Activated naive CD8-positive, alpha-beta T cell treated with anti-CD3 and anti-CD28 coated beads for 36 hours (primary cell): ENCODE measurements at regions not wholly inside any gene's neighbourhood (a gene's known extent, or its start where the extent isn't known, plus 50 kb on each side); places are given as distances from the start of the nearest gene placed in this dataset.
"Not testable (repeated sequence)": the region's sequence is repeated elsewhere in the genome, so short reads cannot be mapped to it uniquely, and the experiment has no call there.

Experiments used
- DNase-seq: peaks from one replicate; pipeline ENCODE4 v3.0.0; 2021
- H3K27ac Mint-ChIP-seq: one replicate; pipeline ENCODE4 v1.8.0; 2022; ENCODE audit warnings: mild to moderate bottlenecking, moderate library complexity, mixed read lengths
- H3K27me3 Mint-ChIP-seq: one replicate; pipeline ENCODE4 v1.8.0; 2022; ENCODE audit warnings: mild to moderate bottlenecking, mixed read lengths
- H3K36me3 Mint-ChIP-seq: one replicate; pipeline ENCODE4 v1.8.0; 2021; ENCODE audit warnings: mild to moderate bottlenecking, mixed read lengths
- H3K4me1 Mint-ChIP-seq: one replicate; pipeline ENCODE4 v1.8.0; 2021; ENCODE audit warnings: mixed read lengths
- H3K4me3 Mint-ChIP-seq: one replicate; pipeline ENCODE4 v1.8.0; 2022; ENCODE audit warnings: mild to moderate bottlenecking, moderate library complexity, mixed read lengths
- H3K9me3 Mint-ChIP-seq: one replicate; pipeline ENCODE4 v1.8.0; 2022; ENCODE audit warnings: mixed read lengths

GRCh38 chr2:240237609-240238174 lies 97.2 kb upstream of the OTOS start:
- H3K27me3 Mint-ChIP-seq = peaks cover 17% of the 10 kb centered on the region
- H3K4me1 Mint-ChIP-seq = no peaks in the 10 kb centered on the region
- H3K4me3 Mint-ChIP-seq = no peak overlapping the region
- no peaks in the 10 kb centered on the region for H3K9me3 Mint-ChIP-seq
- H3K36me3 Mint-ChIP-seq = no peaks in the 10 kb centered on the region
- DNase-seq = no peak
- H3K27ac Mint-ChIP-seq = no peak overlapping the region

GRCh38 chr2:240238201-240238600 lies 97.7 kb upstream of the OTOS start:
- Mint-ChIP-seq H3K4me1 (no peaks in the 10 kb centered on the region), H3K27ac (no peak overlapping the region), H3K27me3 (peaks cover 17% of the 10 kb centered on the region), H3K9me3 (no peaks in the 10 kb centered on the region), H3K36me3 (no peaks in the 10 kb centered on the region), H3K4me3 (no peak overlapping the region)
- no peak for DNase-seq

GRCh38 chr2:240238786-240239185 lies 98.3 kb upstream of the OTOS start:
- no peak for DNase-seq
- Mint-ChIP-seq H3K27ac (no peak overlapping the region), H3K36me3 (no peaks in the 10 kb centered on the region)

GRCh38 chr2:240239325-240239724 lies 98.9 kb upstream of the OTOS start:
- no peaks in the 10 kb centered on the region for H3K4me1 Mint-ChIP-seq
- no peak overlapping the region for H3K27ac Mint-ChIP-seq
- no peak for DNase-seq
- peaks cover 19% of the 10 kb centered on the region for H3K27me3 Mint-ChIP-seq
- H3K4me3 Mint-ChIP-seq = no peak overlapping the region
- H3K9me3 Mint-ChIP-seq = no peaks in the 10 kb centered on the region
- no peaks in the 10 kb centered on the region for H3K36me3 Mint-ChIP-seq

More at GRCh38 chr2:240238786-240239185, 98.3 kb upstream of the OTOS start:
- H3K4me1 Mint-ChIP-seq = no peaks in the 10 kb centered on the region
- no peaks in the 10 kb centered on the region for H3K9me3 Mint-ChIP-seq
- H3K4me3 Mint-ChIP-seq = no peak overlapping the region
- H3K27me3 Mint-ChIP-seq = peaks cover 17% of the 10 kb centered on the region

GRCh38 chr2:240240017-240240734 lies 99.7 kb upstream of the OTOS start:
- Mint-ChIP-seq H3K27me3 (peaks cover 24% of the 10 kb centered on the region), H3K9me3 (no peaks in the 10 kb centered on the region), H3K4me3 (no peak overlapping the region), H3K4me1 (no peaks in the 10 kb centered on the region), H3K36me3 (no peaks in the 10 kb centered on the region), H3K27ac (no peak overlapping the region)
- no peak for DNase-seq

- DNase-seq = no peak
- no peaks in the 10 kb centered on the region for H3K4me1 Mint-ChIP-seq
- H3K4me3 Mint-ChIP-seq = no peak overlapping the region
- H3K36me3 Mint-ChIP-seq = no peaks in the 10 kb centered on the region
- H3K9me3 Mint-ChIP-seq = no peaks in the 10 kb centered on the region
- no peak overlapping the region for H3K27ac Mint-ChIP-seq
- H3K27me3 Mint-ChIP-seq = peaks cover 28% of the 10 kb centered on the region
Measured at GRCh38 chr2:240240781-240241180, 100.3 kb upstream of the OTOS start.

GRCh38 chr2:240241572-240241971 lies 101.1 kb upstream of the OTOS start:
- Mint-ChIP-seq H3K4me3 (no peak overlapping the region), H3K9me3 (no peaks in the 10 kb centered on the region), H3K36me3 (no peaks in the 10 kb centered on the region), H3K27me3 (peaks cover 34% of the 10 kb centered on the region), H3K4me1 (no peaks in the 10 kb centered on the region), H3K27ac (no peak overlapping the region)
- no peak for DNase-seq

- not testable (repeated sequence) for H3K36me3 Mint-ChIP-seq, H3K27ac Mint-ChIP-seq, DNase-seq, H3K4me3 Mint-ChIP-seq, H3K4me1 Mint-ChIP-seq, H3K9me3 Mint-ChIP-seq
- peaks cover 34% of the 10 kb centered on the region for H3K27me3 Mint-ChIP-seq
Measured at GRCh38 chr2:240243049-240243448, 102.6 kb upstream of the OTOS start.

GRCh38 chr2:240244543-240244942 lies 104.1 kb upstream of the OTOS start:
- no peak overlapping the region for H3K4me3 Mint-ChIP-seq
- H3K27ac Mint-ChIP-seq = no peak overlapping the region
- H3K36me3 Mint-ChIP-seq = no peaks in the 10 kb centered on the region
- H3K9me3 Mint-ChIP-seq = no peaks in the 10 kb centered on the region
- no peak for DNase-seq
- no peaks in the 10 kb centered on the region for H3K4me1 Mint-ChIP-seq
- peaks cover 25% of the 10 kb centered on the region for H3K27me3 Mint-ChIP-seq

GRCh38 chr2:240245184-240245583 lies 104.7 kb upstream of the OTOS start:
- DNase-seq = no peak
- Mint-ChIP-seq H3K27me3 (peaks cover 25% of the 10 kb centered on the region), H3K36me3 (no peaks in the 10 kb centered on the region), H3K9me3 (no peaks in the 10 kb centered on the region), H3K4me3 (no peak overlapping the region), H3K4me1 (no peaks in the 10 kb centered on the region), H3K27ac (no peak overlapping the region)

- Mint-ChIP-seq H3K36me3 (no peaks in the 10 kb centered on the region), H3K27me3 (peaks cover 25% of the 10 kb centered on the region), H3K4me1 (no peaks in the 10 kb centered on the region), H3K9me3 (no peaks in the 10 kb centered on the region), H3K4me3 (no peak overlapping the region), H3K27ac (no peak overlapping the region)
- DNase-seq = no peak
Measured at GRCh38 chr2:240245706-240246105, 105.2 kb upstream of the OTOS start.

GRCh38 chr2:240246173-240246820 lies 105.8 kb upstream of the OTOS start:
- Mint-ChIP-seq H3K36me3 (no peaks in the 10 kb centered on the region), H3K27me3 (peaks cover 23% of the 10 kb centered on the region), H3K4me3 (no peak overlapping the region), H3K9me3 (no peaks in the 10 kb centered on the region), H3K27ac (no peak overlapping the region), H3K4me1 (no peaks in the 10 kb centered on the region)
- no peak for DNase-seq

GRCh38 chr2:240247241-240247867 lies 106.9 kb upstream of the OTOS start:
- Mint-ChIP-seq H3K4me1 (no peaks in the 10 kb centered on the region), H3K4me3 (no peak overlapping the region), H3K27me3 (peaks cover 17% of the 10 kb centered on the region), H3K27ac (no peak overlapping the region), H3K36me3 (no peaks in the 10 kb centered on the region), H3K9me3 (no peaks in the 10 kb centered on the region)
- no peak for DNase-seq

- no peak for DNase-seq
- H3K36me3 Mint-ChIP-seq = no peaks in the 10 kb centered on the region
- H3K4me3 Mint-ChIP-seq = no peak overlapping the region
- no peaks in the 10 kb centered on the region for H3K9me3 Mint-ChIP-seq
- H3K27me3 Mint-ChIP-seq = peaks cover 17% of the 10 kb centered on the region
- no peak overlapping the region for H3K27ac Mint-ChIP-seq
- H3K4me1 Mint-ChIP-seq = no peaks in the 10 kb centered on the region
Measured at GRCh38 chr2:240247868-240248720, 107.6 kb upstream of the OTOS start.
